WTC11 (cell line): ENCODE measurements at regions not wholly inside any gene's neighbourhood (a gene's known extent, or its start where the extent isn't known, plus 50 kb on each side); places are given as distances from the start of the nearest gene placed in this dataset.

ENCODE experiments used
- ATAC-seq: fragments of 200-7000 bp; cut with Tn5 transposase; 2 replicates; pipeline ENCODE4 v1.10.0; 2021; ENCODE audit warnings: mild to moderate bottlenecking, moderate library complexity
- CTCF ChIA-PET: fragments of 300-600 bp; sonication (Branson Sonifier 250); formaldehyde crosslinking; loops from one replicate; lab custom pipeline; 2021; ENCODE audit warnings: antibody characterized with exemption; lab: Charles Lee
- POLR2A ChIA-PET: fragments of 350-600 bp; sonication (Branson Sonifier 250); formaldehyde crosslinking; loops from one replicate; lab custom pipeline; 2021; ENCODE audit warnings: antibody characterized with exemption; lab: Charles Lee
- DNase-seq: peaks from one replicate; pipeline ENCODE4 v3.0.0; 2021; ENCODE audit warnings: low spot score
- H3K27ac Mint-ChIP-seq: 2 replicates; pipeline ENCODE4 v1.8.0; 2021; ENCODE audit warnings: mixed read lengths
- H3K27me3 Mint-ChIP-seq: 2 replicates; pipeline ENCODE4 v1.8.0; 2021; ENCODE audit warnings: low read depth, mild to moderate bottlenecking, moderate library complexity, mixed read lengths
- H3K36me3 Mint-ChIP-seq: 2 replicates; pipeline ENCODE4 v1.8.0; 2021; ENCODE audit warnings: mixed read lengths
- H3K4me1 Mint-ChIP-seq: 2 replicates; pipeline ENCODE4 v1.8.0; 2022; ENCODE audit warnings: mixed read lengths
- H3K4me3 Mint-ChIP-seq: 2 replicates; pipeline ENCODE4 v1.8.0; 2021; ENCODE audit warnings: mild to moderate bottlenecking, moderate library complexity, mixed read lengths
- H3K9me3 Mint-ChIP-seq: 2 replicates; pipeline ENCODE4 v1.8.0; 2021; ENCODE audit warnings: mixed read lengths
- GTF2I ChIP-seq: fragments of 250-450 bp; sonication (Bioruptor Pico); conservative IDR thresholded peaks from 2 replicates; pipeline ENCODE4 v1.4.0; 2021; ENCODE audit warnings: mild to moderate bottlenecking
- HMGA2 ChIP-seq: fragments of 250-450 bp; sonication (Bioruptor Pico); IDR thresholded peaks from 2 replicates; pipeline ENCODE4 v1.4.0; 2021; ENCODE audit warnings: mild to moderate bottlenecking, moderate library complexity
- MXD4 ChIP-seq: fragments of 250-450 bp; sonication (Bioruptor Pico); IDR thresholded peaks from 2 replicates; pipeline ENCODE4 v1.8.0; 2021; ENCODE audit warnings: mild to moderate bottlenecking, moderate library complexity, borderline replicate concordance
- NR2C2 ChIP-seq: sonication (generic); formaldehyde crosslinking; IDR thresholded peaks from 2 replicates; pipeline ENCODE4 v1.8.0; 2022; ENCODE audit warnings: mild to moderate bottlenecking, missing genetic modification reagents
- RELA ChIP-seq: sonication (generic); formaldehyde crosslinking; IDR thresholded peaks from 2 replicates; pipeline ENCODE4 v1.8.1; 2022; ENCODE audit warnings: missing genetic modification reagents, mild to moderate bottlenecking, borderline replicate concordance
- ZBTB21 ChIP-seq: sonication (generic); formaldehyde crosslinking; IDR thresholded peaks from 2 replicates; pipeline ENCODE4 v1.8.1; 2023; ENCODE audit warnings: mild to moderate bottlenecking, missing genetic modification reagents, borderline replicate concordance
- ZNF263 ChIP-seq: sonication (generic); formaldehyde crosslinking; IDR thresholded peaks from 2 replicates; pipeline ENCODE4 v1.8.1; 2022; ENCODE audit warnings: low read depth, mild to moderate bottlenecking, moderate library complexity, missing genetic modification reagents
- ZNF317 ChIP-seq: sonication (generic); formaldehyde crosslinking; IDR thresholded peaks from 2 replicates; pipeline ENCODE4 v1.8.1; 2023; ENCODE audit warnings: low read depth, mild to moderate bottlenecking, moderate library complexity, missing genetic modification reagents, borderline replicate concordance
- TF ChIP-seq, protein P1 (sequence below): sonication (generic); formaldehyde crosslinking; IDR thresholded peaks from 2 replicates; pipeline ENCODE4 v1.8.1; 2023; ENCODE audit warnings: mild to moderate bottlenecking, missing genetic modification reagents, moderate library complexity
- TF ChIP-seq, protein P2 (sequence below): sonication (generic); formaldehyde crosslinking; IDR thresholded peaks from 2 replicates; pipeline ENCODE4 v1.8.1; 2023; ENCODE audit warnings: mild to moderate bottlenecking, missing genetic modification reagents
- TF ChIP-seq, protein P3 (sequence below): sonication (generic); formaldehyde crosslinking; IDR thresholded peaks from 2 replicates; pipeline ENCODE4 v1.8.0; 2022; ENCODE audit warnings: missing genetic modification reagents
- TF ChIP-seq, protein P4 (sequence below): sonication (generic); formaldehyde crosslinking; IDR thresholded peaks from 2 replicates; pipeline ENCODE4 v1.8.0; 2022; ENCODE audit warnings: mild to moderate bottlenecking, missing genetic modification reagents
- TF ChIP-seq, protein P5 (sequence below): sonication (generic); formaldehyde crosslinking; conservative IDR thresholded peaks from 2 replicates; pipeline ENCODE4 v1.8.1; 2023; ENCODE audit warnings: mild to moderate bottlenecking, low read depth, missing genetic modification reagents, moderate library complexity
- TF ChIP-seq, protein P6 (sequence below): sonication (generic); formaldehyde crosslinking; IDR thresholded peaks from 2 replicates; pipeline ENCODE4 v1.8.1; 2022; ENCODE audit warnings: missing genetic modification reagents, borderline replicate concordance
- TF ChIP-seq, protein P7 (sequence below): sonication (generic); formaldehyde crosslinking; IDR thresholded peaks from 2 replicates; pipeline ENCODE4 v1.8.1; 2023; ENCODE audit warnings: mild to moderate bottlenecking, missing genetic modification reagents, moderate library complexity
- TF ChIP-seq, protein P8 (sequence below): fragments of 250-450 bp; sonication (Bioruptor Pico); IDR thresholded peaks from 2 replicates; pipeline ENCODE4 v2.1.2; 2022; ENCODE audit warnings: mild to moderate bottlenecking, moderate library complexity
- TF ChIP-seq, protein P9 (sequence below): fragments of 250-450 bp; sonication (Bioruptor Pico); IDR thresholded peaks from 2 replicates; pipeline ENCODE4 v1.8.0; 2021; ENCODE audit warnings: mild to moderate bottlenecking

DNA sequence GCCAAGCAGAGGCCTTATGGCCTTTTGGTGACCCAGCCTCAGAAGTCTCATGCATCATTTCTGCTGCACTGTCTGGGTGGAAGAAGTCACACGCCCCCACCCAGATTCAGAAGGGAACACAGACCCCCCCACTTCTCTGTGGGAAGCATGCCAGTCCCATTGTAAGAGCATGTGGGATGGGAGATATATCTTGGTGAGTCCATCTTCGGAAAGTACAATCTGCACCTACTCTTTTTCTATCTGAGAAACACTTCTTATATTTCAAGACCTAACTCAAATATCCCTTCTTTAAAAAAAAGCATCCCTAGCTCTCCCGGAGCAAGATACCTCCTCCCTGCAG lies 159.6 kb upstream of the FGGY start (continued):
- TF ChIP-seq, protein P1, sequence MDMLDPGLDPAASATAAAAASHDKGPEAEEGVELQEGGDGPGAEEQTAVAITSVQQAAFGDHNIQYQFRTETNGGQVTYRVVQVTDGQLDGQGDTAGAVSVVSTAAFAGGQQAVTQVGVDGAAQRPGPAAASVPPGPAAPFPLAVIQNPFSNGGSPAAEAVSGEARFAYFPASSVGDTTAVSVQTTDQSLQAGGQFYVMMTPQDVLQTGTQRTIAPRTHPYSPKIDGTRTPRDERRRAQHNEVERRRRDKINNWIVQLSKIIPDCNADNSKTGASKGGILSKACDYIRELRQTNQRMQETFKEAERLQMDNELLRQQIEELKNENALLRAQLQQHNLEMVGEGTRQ (CRISPR knock-in tag): no peak
- TF ChIP-seq, protein P2, sequence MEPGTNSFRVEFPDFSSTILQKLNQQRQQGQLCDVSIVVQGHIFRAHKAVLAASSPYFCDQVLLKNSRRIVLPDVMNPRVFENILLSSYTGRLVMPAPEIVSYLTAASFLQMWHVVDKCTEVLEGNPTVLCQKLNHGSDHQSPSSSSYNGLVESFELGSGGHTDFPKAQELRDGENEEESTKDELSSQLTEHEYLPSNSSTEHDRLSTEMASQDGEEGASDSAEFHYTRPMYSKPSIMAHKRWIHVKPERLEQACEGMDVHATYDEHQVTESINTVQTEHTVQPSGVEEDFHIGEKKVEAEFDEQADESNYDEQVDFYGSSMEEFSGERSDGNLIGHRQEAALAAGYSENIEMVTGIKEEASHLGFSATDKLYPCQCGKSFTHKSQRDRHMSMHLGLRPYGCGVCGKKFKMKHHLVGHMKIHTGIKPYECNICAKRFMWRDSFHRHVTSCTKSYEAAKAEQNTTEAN (CRISPR knock-in tag): no peak
- TF ChIP-seq, protein P3, sequence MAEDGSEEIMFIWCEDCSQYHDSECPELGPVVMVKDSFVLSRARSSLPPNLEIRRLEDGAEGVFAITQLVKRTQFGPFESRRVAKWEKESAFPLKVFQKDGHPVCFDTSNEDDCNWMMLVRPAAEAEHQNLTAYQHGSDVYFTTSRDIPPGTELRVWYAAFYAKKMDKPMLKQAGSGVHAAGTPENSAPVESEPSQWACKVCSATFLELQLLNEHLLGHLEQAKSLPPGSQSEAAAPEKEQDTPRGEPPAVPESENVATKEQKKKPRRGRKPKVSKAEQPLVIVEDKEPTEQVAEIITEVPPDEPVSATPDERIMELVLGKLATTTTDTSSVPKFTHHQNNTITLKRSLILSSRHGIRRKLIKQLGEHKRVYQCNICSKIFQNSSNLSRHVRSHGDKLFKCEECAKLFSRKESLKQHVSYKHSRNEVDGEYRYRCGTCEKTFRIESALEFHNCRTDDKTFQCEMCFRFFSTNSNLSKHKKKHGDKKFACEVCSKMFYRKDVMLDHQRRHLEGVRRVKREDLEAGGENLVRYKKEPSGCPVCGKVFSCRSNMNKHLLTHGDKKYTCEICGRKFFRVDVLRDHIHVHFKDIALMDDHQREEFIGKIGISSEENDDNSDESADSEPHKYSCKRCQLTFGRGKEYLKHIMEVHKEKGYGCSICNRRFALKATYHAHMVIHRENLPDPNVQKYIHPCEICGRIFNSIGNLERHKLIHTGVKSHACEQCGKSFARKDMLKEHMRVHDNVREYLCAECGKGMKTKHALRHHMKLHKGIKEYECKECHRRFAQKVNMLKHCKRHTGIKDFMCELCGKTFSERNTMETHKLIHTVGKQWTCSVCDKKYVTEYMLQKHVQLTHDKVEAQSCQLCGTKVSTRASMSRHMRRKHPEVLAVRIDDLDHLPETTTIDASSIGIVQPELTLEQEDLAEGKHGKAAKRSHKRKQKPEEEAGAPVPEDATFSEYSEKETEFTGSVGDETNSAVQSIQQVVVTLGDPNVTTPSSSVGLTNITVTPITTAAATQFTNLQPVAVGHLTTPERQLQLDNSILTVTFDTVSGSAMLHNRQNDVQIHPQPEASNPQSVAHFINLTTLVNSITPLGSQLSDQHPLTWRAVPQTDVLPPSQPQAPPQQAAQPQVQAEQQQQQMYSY: no peak
- TF ChIP-seq, protein P4, sequence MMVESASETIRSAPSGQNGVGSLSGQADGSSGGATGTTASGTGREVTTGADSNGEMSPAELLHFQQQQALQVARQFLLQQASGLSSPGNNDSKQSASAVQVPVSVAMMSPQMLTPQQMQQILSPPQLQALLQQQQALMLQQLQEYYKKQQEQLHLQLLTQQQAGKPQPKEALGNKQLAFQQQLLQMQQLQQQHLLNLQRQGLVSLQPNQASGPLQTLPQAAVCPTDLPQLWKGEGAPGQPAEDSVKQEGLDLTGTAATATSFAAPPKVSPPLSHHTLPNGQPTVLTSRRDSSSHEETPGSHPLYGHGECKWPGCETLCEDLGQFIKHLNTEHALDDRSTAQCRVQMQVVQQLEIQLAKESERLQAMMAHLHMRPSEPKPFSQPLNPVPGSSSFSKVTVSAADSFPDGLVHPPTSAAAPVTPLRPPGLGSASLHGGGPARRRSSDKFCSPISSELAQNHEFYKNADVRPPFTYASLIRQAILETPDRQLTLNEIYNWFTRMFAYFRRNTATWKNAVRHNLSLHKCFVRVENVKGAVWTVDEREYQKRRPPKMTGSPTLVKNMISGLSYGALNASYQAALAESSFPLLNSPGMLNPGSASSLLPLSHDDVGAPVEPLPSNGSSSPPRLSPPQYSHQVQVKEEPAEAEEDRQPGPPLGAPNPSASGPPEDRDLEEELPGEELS: no peak
- TF ChIP-seq RELA (CRISPR knock-in tag) (no peak), ZNF317 (no peak), MXD4 (no peak)
- TF ChIP-seq, protein P5, sequence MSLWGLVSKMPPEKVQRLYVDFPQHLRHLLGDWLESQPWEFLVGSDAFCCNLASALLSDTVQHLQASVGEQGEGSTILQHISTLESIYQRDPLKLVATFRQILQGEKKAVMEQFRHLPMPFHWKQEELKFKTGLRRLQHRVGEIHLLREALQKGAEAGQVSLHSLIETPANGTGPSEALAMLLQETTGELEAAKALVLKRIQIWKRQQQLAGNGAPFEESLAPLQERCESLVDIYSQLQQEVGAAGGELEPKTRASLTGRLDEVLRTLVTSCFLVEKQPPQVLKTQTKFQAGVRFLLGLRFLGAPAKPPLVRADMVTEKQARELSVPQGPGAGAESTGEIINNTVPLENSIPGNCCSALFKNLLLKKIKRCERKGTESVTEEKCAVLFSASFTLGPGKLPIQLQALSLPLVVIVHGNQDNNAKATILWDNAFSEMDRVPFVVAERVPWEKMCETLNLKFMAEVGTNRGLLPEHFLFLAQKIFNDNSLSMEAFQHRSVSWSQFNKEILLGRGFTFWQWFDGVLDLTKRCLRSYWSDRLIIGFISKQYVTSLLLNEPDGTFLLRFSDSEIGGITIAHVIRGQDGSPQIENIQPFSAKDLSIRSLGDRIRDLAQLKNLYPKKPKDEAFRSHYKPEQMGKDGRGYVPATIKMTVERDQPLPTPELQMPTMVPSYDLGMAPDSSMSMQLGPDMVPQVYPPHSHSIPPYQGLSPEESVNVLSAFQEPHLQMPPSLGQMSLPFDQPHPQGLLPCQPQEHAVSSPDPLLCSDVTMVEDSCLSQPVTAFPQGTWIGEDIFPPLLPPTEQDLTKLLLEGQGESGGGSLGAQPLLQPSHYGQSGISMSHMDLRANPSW (CRISPR knock-in tag): no peak
- TF ChIP-seq, protein P6, sequence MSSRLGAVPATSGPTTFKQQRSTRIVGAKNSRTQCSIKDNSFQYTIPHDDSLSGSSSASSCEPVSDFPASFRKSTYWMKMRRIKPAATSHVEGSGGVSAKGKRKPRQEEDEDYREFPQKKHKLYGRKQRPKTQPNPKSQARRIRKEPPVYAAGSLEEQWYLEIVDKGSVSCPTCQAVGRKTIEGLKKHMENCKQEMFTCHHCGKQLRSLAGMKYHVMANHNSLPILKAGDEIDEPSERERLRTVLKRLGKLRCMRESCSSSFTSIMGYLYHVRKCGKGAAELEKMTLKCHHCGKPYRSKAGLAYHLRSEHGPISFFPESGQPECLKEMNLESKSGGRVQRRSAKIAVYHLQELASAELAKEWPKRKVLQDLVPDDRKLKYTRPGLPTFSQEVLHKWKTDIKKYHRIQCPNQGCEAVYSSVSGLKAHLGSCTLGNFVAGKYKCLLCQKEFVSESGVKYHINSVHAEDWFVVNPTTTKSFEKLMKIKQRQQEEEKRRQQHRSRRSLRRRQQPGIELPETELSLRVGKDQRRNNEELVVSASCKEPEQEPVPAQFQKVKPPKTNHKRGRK (CRISPR knock-in tag): no peak

DNA sequence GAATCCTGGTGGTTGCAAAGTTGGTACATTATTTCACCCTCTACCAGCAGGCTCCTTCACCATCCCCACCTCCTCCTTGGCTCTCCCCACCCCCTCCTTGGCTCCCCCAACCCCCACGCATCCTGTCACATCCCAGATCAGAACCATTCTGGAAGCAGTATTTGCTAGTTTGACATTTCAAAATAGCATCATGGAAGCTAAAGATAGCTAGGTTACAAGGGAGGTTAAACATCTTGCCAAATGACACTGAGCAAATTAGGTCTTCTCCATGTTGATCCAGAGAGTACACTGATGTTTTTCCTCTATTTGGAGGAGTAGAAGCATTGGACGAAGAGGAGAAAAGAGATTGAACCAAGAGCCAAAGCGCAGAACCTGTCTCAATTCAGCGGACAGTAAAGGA lies 158.9 kb upstream of the FGGY start:
- H3K4me3 Mint-ChIP-seq: no peak overlapping the region
- ChIA-PET CTCF (interaction anchor here (0.6 kb wide), 1 partner anchor 565 kb away, joined by 3 read pairs; no protein-coding TSS in a partner anchor), POLR2A (interaction anchor here (0.7 kb wide), 1 partner anchor 431 kb away, joined by 4 read pairs; no protein-coding TSS in a partner anchor)
- H3K27ac Mint-ChIP-seq: no peak overlapping the region
- no peaks in the 10 kb centered on the region; the same call in 1 of the 2 replicates for H3K27me3 Mint-ChIP-seq
- no peaks in the 10 kb centered on the region for H3K36me3 Mint-ChIP-seq
- H3K4me1 Mint-ChIP-seq: peaks cover 28% of the 10 kb centered on the region
- ATAC-seq: no peak
- H3K9me3 Mint-ChIP-seq: no peaks in the 10 kb centered on the region; the same call in 1 of the 2 replicates
- no peak for DNase-seq
- TF ChIP-seq, protein P7, sequence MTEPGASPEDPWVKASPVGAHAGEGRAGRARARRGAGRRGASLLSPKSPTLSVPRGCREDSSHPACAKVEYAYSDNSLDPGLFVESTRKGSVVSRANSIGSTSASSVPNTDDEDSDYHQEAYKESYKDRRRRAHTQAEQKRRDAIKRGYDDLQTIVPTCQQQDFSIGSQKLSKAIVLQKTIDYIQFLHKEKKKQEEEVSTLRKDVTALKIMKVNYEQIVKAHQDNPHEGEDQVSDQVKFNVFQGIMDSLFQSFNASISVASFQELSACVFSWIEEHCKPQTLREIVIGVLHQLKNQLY: no peak
- TF ChIP-seq ZBTB21 (CRISPR knock-in tag) (no peak), NR2C2 (CRISPR knock-in tag) (no peak), HMGA2 (CRISPR knock-in tag) (no peak), GTF2I (CRISPR knock-in tag) (no peak), ZNF263 (no peak)
- TF ChIP-seq, protein P4: no peak
- TF ChIP-seq, protein P8, sequence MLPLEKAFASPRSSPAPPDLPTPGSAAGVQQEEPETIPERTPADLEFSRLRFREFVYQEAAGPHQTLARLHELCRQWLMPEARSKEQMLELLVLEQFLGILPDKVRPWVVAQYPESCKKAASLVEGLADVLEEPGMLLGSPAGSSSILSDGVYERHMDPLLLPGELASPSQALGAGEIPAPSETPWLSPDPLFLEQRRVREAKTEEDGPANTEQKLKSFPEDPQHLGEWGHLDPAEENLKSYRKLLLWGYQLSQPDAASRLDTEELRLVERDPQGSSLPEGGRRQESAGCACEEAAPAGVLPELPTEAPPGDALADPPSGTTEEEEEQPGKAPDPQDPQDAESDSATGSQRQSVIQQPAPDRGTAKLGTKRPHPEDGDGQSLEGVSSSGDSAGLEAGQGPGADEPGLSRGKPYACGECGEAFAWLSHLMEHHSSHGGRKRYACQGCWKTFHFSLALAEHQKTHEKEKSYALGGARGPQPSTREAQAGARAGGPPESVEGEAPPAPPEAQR (CRISPR knock-in tag): no peak
- TF ChIP-seq, protein P9, sequence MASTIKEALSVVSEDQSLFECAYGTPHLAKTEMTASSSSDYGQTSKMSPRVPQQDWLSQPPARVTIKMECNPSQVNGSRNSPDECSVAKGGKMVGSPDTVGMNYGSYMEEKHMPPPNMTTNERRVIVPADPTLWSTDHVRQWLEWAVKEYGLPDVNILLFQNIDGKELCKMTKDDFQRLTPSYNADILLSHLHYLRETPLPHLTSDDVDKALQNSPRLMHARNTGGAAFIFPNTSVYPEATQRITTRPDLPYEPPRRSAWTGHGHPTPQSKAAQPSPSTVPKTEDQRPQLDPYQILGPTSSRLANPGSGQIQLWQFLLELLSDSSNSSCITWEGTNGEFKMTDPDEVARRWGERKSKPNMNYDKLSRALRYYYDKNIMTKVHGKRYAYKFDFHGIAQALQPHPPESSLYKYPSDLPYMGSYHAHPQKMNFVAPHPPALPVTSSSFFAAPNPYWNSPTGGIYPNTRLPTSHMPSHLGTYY: no peak
